Activated CD4-positive, alpha-beta T cell treated with anti-CD3 and anti-CD28 coated beads, Interleukin-10, Interleukin-2, amounts not matched to agents 100 ng/mL and 50 ng/mL, durations not matched to agents 16 hours and 8 hours (primary cell): ENCODE measurements at regions not wholly inside any gene's neighbourhood (a gene's known extent, or its start where the extent isn't known, plus 50 kb on each side); places are given as distances from the start of the nearest gene placed in this dataset.

ENCODE experiments used
- DNase-seq: peaks from one replicate; pipeline ENCODE4 v3.0.0-alpha.2; 2020

DNA sequence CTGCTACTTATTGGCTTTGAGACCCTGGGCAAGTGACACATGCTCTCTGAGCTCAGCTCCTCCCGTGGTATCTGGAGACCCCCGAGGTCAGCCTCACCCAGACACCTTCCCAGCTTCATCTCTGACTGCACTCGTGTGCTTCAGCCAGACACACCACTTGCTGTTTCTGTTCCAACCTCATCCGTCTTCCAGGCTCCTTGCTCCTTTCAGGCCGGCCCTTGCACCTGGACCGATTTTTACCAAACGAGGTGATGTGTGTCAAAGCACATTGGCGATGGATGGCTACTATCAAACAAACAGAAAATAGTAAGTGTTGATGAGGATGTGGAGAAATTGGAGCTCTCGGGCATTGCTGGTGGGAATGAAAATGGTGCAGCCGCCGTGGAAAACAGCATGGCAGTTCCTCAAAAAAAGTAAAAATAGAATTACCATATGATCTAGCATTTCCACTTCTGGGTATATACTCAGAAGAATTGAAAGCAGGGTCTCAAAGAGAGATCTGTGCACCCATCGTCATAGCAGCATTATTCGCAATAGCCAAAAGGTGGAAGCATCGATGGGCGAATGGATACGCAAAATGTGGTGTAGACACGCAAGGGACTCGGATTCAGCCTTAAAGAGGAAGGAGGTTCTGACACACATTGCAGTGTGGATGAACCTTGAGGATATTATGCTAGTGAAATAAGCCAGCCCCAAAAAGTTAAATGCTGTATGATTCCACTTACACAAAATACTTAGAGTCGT, 96.1 kb upstream of the IER5L start:
- no peak for DNase-seq

- DNase-seq = no peak
These were observed 95.3 kb upstream of the IER5L start for GRCh38 chr9:129273136-129273895.

GRCh38 chr9:129272348-129273025, 94.4 kb upstream of the IER5L start:
- DNase-seq = no peak

GRCh38 chr9:129270903-129271431, 92.9 kb upstream of the IER5L start:
- DNase-seq = peak; percentile 34

GRCh38 chr9:129270205-129270604, 92.1 kb upstream of the IER5L start:
- DNase-seq = peak; percentile 79

- no peak for DNase-seq
These were observed 89.1 kb upstream of the IER5L start for GRCh38 chr9:129267141-129267540.

DNA sequence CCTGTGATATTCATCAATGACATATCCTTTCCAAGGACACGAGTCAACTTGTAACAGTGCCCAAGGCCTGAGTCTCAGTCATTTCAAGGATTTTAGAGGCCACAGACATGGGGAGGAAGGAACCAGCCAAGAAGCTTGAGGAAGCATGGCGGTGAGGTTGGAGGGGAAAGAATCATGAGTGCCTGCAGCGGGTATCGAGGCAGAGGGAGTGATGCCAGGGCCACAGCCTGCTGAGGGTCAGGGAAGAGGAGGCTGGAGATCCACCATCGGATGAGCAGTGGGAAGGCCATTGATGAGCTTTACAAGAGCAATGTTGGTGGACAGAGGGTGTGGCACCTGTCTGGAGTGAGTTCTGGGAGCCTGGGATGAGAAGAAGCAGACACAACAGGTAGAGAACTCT, 88.5 kb upstream of the IER5L start:
- DNase-seq = no peak

GRCh38 chr9:129264388-129264787, 86.3 kb upstream of the IER5L start:
- no peak for DNase-seq

- DNase-seq = no peak
These were observed 85.8 kb upstream of the IER5L start for GRCh38 chr9:129263836-129264235.

DNA sequence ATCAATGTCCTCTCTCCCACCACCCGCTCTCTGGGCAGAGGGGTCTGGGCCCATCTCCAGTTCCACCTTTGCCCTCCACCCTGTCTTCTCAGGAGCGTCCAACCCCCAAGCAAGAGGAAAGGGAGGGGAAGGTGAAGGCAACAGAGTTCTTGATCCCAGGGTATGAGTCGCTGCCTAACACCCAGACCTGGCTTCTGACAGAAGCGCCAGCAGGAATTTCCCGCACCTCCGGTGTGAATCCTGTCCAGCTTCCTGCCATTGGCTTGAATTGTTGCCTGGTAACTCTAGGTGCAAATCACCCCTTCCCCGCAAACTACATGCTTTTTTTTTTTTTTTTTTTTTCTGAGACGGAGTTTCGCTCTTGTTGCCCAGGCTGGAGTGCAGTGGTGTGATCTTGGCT, 84.2 kb upstream of the IER5L start:
- DNase-seq = no peak

GRCh38 chr9:129259375-129259774, 81.3 kb upstream of the IER5L start:
- DNase-seq = no peak

DNA sequence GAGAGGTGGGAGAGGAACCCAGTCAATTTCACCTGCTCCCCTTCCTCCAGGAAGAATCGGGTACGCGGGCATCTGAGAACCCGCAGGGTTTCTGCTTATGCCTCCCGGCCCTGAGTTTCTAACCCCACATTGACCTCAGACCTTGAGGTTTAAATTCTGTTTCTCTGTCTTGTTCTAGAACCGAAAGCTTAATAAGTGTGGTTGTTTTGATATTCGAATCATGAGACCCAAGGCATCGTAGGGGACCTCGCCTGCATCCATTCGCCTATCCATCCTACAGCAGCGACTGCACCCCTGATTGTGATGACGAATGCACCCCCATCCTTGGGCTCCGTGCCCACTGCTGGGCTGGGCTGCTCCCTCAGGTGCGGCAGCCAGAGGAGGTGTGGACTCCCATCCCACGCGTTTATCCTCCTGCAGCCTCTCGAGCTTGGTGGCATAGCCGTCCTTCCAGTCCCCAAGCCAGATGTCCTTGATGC, 80.8 kb upstream of the IER5L start:
- no peak for DNase-seq

DNA sequence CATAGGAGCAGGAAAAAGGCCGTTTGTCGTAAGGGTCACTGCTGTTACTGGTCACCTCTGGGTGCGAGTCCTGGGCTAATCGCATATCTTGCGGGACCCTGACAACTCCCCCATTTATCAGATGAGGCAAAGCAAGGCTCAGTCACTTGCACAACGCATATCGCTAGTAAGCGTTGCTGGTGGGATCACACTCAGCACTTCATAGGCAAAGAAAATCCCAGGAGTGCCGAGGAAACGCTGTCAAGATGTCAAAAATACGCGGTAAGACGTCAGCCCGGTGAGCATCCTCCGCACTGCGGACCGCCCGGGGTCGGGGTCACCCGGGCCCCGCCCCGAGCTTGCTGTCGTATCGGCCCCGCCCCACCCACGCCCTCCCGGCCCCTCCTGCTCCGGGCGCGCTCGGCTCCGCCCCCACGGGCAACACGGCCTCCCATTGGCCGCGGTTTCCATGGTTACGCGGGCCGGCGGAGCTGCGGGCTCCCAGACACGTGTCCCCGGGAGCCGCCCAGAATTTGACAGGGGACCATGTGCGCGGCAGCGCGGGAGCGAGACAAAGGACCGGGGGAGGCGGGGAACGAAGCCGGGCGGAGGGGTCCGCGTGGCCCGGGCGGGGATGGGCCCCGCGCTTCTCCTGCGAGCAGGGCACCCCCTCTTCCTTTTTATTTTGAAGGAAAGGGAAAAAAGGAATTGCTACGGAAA, 80.2 kb upstream of the IER5L start:
- peak; percentile 94 for DNase-seq

- DNase-seq = no peak
These were observed 79.1 kb upstream of the IER5L start for GRCh38 chr9:129256959-129257713.

DNA sequence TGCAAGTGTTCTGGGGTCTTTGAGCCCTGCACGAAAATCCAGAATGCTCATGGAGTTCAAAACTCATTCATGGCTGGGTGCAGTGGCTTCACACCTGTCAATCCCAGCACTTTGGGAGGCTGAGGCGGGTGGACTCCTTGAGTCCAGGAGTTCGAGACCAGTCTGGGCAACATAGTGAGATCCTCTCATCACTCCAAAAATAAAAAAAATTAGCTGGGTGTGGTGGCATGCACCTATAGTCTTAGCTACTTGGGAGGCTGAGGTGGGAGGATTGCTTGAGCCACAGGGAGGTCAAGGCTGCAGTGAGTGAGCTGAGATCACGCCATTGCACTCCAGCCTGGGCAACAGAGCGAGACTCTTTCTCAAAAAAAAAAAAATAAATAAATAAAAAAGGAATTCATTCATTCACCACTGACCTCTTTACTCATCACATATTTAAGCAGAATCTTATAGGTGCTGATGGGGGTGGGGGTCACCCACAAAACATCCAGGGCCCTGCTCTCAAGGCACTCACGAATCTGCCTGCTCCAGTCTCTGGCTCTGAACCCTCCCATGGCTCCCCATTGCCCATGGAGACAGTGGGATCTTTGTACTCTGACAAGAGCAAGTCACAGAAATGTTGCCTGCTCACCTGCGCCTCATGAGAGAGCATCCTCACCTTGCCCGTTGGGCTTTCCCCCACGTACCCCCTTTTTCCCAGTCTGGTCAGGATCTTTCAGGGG, 76.7 kb upstream of the IER5L start:
- DNase-seq = no peak

- no peak for DNase-seq
These were observed 75.8 kb upstream of the IER5L start for GRCh38 chr9:129253803-129254381.

- no peak for DNase-seq
These were observed 75.1 kb upstream of the IER5L start for GRCh38 chr9:129252937-129253802.

- DNase-seq = no peak
These were observed 72.7 kb upstream of the IER5L start for GRCh38 chr9:129250786-129251185.

GRCh38 chr9:129247285-129248153, 69.5 kb upstream of the IER5L start:
- no peak for DNase-seq
